Transverse colon (tissue), 4 donors: ENCODE measurements at regions not wholly inside any gene's neighbourhood (a gene's known extent, or its start where the extent isn't known, plus 50 kb on each side); places are given as distances from the start of the nearest gene placed in this dataset.

Experiments used
- POLR2AphosphoS5 ChIP-seq, 3 donors: sonication (generic); formaldehyde crosslinking; IDR thresholded peaks; one replicate each; pipeline ENCODE4 v1.6.1; 2016; ENCODE audit warnings: antibody characterized with exemption in 3 of 3
- TF ChIP-seq, protein P1 (sequence below), 5 experiments: fragments of 200-600 bp in 3 of 5; fragments of 450-650 bp in 2 of 5; sonication (generic) in 3 of 5; IDR thresholded peaks; 1 replicate in 2 of 5; 2 replicates in 3 of 5; pipeline ENCODE4 v1.5.1; 2016 to 2017; ENCODE audit warnings: antibody characterized with exemption in 5 of 5, inconsistent platforms in 3 of 5, mild to moderate bottlenecking in 2 of 5, moderate library complexity in 1 of 5

DNA sequence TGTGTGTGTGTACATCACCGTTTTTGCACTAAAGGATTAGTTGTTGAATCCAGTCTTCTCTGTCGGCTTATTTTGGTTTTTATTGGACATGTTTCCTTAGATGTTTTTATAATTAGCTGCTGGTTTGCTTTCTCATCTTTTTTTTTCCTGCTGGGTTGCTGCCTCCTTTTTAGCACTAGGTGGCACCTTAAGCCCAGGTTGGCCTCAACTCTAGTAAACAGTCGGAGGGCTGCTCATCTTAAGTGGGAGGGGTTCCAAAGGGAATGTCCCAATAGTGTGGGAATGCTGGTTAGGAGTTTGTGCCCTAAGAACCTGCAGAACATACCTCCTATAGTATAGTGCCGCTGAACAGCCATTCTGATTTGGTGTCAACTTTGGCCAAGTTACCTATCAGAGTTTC lies 570.1 kb upstream of the CXADR start:
- no peak for TF ChIP-seq POLR2AphosphoS5 (IDR thresholded peaks at IDR 0.05)
- TF ChIP-seq, protein P1, sequence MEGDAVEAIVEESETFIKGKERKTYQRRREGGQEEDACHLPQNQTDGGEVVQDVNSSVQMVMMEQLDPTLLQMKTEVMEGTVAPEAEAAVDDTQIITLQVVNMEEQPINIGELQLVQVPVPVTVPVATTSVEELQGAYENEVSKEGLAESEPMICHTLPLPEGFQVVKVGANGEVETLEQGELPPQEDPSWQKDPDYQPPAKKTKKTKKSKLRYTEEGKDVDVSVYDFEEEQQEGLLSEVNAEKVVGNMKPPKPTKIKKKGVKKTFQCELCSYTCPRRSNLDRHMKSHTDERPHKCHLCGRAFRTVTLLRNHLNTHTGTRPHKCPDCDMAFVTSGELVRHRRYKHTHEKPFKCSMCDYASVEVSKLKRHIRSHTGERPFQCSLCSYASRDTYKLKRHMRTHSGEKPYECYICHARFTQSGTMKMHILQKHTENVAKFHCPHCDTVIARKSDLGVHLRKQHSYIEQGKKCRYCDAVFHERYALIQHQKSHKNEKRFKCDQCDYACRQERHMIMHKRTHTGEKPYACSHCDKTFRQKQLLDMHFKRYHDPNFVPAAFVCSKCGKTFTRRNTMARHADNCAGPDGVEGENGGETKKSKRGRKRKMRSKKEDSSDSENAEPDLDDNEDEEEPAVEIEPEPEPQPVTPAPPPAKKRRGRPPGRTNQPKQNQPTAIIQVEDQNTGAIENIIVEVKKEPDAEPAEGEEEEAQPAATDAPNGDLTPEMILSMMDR (IDR thresholded peaks at IDR 0.05): peak in 4 of 5 experiments; percentile 13 to 24 (median 20)
